ENCODE measurements at regions not wholly inside any gene's neighbourhood (a gene's known extent, or its start where the extent isn't known, plus 50 kb on each side); places are given as distances from the start of the nearest gene placed in this dataset.

DNA sequence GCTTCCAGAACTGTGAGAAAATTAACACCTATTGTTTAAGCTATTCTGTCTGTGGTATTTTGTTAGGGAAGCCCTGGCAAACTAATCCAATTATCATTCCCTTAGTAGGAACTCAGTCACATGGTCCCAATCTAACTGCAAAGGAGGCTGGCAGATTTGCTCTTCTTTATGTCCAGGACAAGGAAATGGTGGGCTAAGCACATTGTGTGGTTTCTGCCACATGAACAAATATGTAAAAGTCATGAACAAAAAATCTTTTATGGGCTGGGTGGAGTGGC is 278.6 kb upstream of the RPL38 start:
- TF ChIP-seq, protein P1, sequence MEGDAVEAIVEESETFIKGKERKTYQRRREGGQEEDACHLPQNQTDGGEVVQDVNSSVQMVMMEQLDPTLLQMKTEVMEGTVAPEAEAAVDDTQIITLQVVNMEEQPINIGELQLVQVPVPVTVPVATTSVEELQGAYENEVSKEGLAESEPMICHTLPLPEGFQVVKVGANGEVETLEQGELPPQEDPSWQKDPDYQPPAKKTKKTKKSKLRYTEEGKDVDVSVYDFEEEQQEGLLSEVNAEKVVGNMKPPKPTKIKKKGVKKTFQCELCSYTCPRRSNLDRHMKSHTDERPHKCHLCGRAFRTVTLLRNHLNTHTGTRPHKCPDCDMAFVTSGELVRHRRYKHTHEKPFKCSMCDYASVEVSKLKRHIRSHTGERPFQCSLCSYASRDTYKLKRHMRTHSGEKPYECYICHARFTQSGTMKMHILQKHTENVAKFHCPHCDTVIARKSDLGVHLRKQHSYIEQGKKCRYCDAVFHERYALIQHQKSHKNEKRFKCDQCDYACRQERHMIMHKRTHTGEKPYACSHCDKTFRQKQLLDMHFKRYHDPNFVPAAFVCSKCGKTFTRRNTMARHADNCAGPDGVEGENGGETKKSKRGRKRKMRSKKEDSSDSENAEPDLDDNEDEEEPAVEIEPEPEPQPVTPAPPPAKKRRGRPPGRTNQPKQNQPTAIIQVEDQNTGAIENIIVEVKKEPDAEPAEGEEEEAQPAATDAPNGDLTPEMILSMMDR (IDR thresholded peaks at IDR 0.05), result no peak
- TF ChIP-seq POLR2A (IDR thresholded peaks at IDR 0.05), result no peak
